ENCODE measurements at regions not wholly inside any gene's neighbourhood (a gene's known extent, or its start where the extent isn't known, plus 50 kb on each side); places are given as distances from the start of the nearest gene placed in this dataset.

DNA sequence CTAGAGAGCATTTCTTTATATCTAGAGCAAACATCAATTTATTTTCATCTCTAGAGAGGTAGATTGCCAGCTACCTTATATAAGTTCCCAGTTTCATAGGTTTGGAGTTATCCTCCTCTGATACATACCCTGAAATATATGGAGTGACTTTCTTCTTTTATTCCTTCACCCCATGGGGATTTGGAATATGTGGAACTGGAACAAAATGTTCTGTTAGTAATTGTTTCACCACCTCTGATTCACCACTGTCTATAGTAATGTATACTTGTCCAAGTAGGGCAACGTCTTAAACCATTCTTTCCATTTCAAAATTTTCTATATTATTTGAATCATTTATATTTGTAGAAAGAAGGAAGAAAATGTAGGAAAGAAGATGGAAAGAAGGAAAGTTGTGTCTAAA, 511.2 kb upstream of the KCND2 start:
- H3K27me3 Mint-ChIP-seq: no peaks in the 10 kb centered on the region
- H3K36me3 Mint-ChIP-seq (ENCODE audit: insufficient read depth): no peaks in the 10 kb centered on the region
- H3K9me3 Mint-ChIP-seq (ENCODE audit: low read depth): no peaks in the 10 kb centered on the region
- no peaks in the 10 kb centered on the region for H3K4me1 Mint-ChIP-seq (ENCODE audit: low read depth)
- H3K27ac Mint-ChIP-seq: no peak overlapping the region
- no peak for TF ChIP-seq CTCF (IDR thresholded peaks at IDR 0.05; ENCODE audit: unreplicated experiment)
- no peak overlapping the region for H3K4me3 Mint-ChIP-seq (ENCODE audit: low read depth)
- no peak for DNase-seq (ENCODE audit: low spot score, unreplicated experiment)

GRCh38 chr7:119782286-119782685, 490.7 kb upstream of the KCND2 start:
- H3K27me3 Mint-ChIP-seq: no peaks in the 10 kb centered on the region
- peaks cover 2% of the 10 kb centered on the region for H3K4me1 Mint-ChIP-seq (ENCODE audit: low read depth)
- DNase-seq (ENCODE audit: low spot score, unreplicated experiment): no peak
- no peak for TF ChIP-seq CTCF (IDR thresholded peaks at IDR 0.05; ENCODE audit: unreplicated experiment)
- H3K9me3 Mint-ChIP-seq (ENCODE audit: low read depth): no peaks in the 10 kb centered on the region
- no peak overlapping the region for H3K27ac Mint-ChIP-seq
- H3K36me3 Mint-ChIP-seq (ENCODE audit: insufficient read depth): no peaks in the 10 kb centered on the region
- no peak overlapping the region for H3K4me3 Mint-ChIP-seq (ENCODE audit: low read depth)

GRCh38 chr7:119783799-119784198, 489.2 kb upstream of the KCND2 start:
- Mint-ChIP-seq H3K9me3 (ENCODE audit: low read depth) (no peaks in the 10 kb centered on the region), H3K4me3 (ENCODE audit: low read depth) (no peak overlapping the region), H3K4me1 (ENCODE audit: low read depth) (peaks cover 2% of the 10 kb centered on the region), H3K27me3 (no peaks in the 10 kb centered on the region), H3K36me3 (ENCODE audit: insufficient read depth) (no peaks in the 10 kb centered on the region), H3K27ac (no peak overlapping the region)
- DNase-seq (ENCODE audit: low spot score, unreplicated experiment): no peak
- TF ChIP-seq CTCF (IDR thresholded peaks at IDR 0.05; ENCODE audit: unreplicated experiment): no peak

- H3K27me3 Mint-ChIP-seq: no peaks in the 10 kb centered on the region
- H3K36me3 Mint-ChIP-seq (ENCODE audit: insufficient read depth): no peaks in the 10 kb centered on the region
- no peak overlapping the region for H3K4me3 Mint-ChIP-seq (ENCODE audit: low read depth)
- no peaks in the 10 kb centered on the region for H3K9me3 Mint-ChIP-seq (ENCODE audit: low read depth)
- H3K27ac Mint-ChIP-seq: no peak overlapping the region
- no peak for DNase-seq (ENCODE audit: low spot score, unreplicated experiment)
- no peak for TF ChIP-seq CTCF (IDR thresholded peaks at IDR 0.05; ENCODE audit: unreplicated experiment)
- H3K4me1 Mint-ChIP-seq (ENCODE audit: low read depth): no peaks in the 10 kb centered on the region
Observed at GRCh38 chr7:119802147-119802546, 470.8 kb upstream of the KCND2 start.

DNA sequence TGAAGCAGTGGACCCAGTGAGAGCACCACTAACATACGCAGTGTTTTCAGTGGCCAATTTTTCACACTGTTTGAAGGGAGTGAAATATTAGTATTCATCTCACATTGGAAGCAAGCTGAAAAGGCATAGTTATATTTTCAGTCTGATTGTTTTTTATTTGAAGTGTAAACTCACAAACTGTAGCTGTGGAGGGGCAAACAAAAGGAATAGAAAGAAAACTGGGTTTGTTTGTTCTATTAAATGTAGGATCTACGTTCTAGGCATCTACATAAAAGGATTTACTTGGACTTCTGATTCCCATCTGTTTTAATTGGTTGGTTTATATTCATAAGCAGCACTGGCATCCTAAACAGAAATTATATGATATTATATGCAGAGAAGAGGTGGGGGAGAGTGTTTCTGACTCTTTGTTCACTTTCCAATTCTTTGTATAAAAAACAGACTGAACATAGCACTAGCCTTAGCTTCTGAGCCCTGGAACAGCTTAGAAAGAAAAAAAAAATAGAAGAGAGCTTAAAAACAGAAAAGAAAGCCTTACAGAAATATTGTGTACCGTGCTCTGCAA, 447.8 kb upstream of the KCND2 start:
- H3K4me3 Mint-ChIP-seq (ENCODE audit: low read depth): no peak overlapping the region
- H3K36me3 Mint-ChIP-seq (ENCODE audit: insufficient read depth): no peaks in the 10 kb centered on the region
- no peaks in the 10 kb centered on the region for H3K9me3 Mint-ChIP-seq (ENCODE audit: low read depth)
- no peaks in the 10 kb centered on the region for H3K27me3 Mint-ChIP-seq
- no peaks in the 10 kb centered on the region for H3K4me1 Mint-ChIP-seq (ENCODE audit: low read depth)
- no peak for TF ChIP-seq CTCF (IDR thresholded peaks at IDR 0.05; ENCODE audit: unreplicated experiment)
- no peak for DNase-seq (ENCODE audit: low spot score, unreplicated experiment)
- H3K27ac Mint-ChIP-seq: no peak overlapping the region
